Epithelial cell of proximal tubule (primary cell): ENCODE measurements at regions not wholly inside any gene's neighbourhood (a gene's known extent, or its start where the extent isn't known, plus 50 kb on each side); places are given as distances from the start of the nearest gene placed in this dataset.

Source experiments
- DNase-seq: peaks from one replicate; pipeline ENCODE4 v3.0.0-alpha.2; 2011; ENCODE audit warnings: low read depth
- H3K4me3 ChIP-seq: 2 replicates; pipeline ENCODE4 v1.5.1; 2011; ENCODE audit warnings: low read depth, mild to moderate bottlenecking, low read length
- TF ChIP-seq, protein P1 (sequence below): conservative IDR thresholded peaks from 2 replicates; pipeline ENCODE4 v1.5.1; 2012; ENCODE audit warnings: low read depth, mild to moderate bottlenecking, low read length

DNA sequence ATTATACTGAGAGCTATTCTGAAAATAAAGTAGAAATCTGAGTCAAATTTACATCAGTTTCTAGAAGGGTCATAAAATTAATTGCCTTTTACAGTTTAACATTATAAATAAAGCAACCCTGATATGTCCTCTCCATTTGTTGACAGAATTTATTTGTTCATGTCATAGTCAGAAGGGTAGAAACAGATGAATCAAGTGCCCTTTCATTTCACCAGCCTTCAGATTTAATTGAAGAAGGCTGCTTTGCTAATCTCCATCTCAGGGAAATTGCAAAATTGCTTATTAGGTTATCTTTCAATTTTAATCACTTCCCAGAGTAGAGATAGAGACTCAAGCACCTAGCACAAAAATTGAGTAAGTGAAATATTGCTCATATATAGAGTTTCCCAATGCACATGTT lies 76.8 kb downstream of the ATXN7L3B start:
- TF ChIP-seq, protein P1, sequence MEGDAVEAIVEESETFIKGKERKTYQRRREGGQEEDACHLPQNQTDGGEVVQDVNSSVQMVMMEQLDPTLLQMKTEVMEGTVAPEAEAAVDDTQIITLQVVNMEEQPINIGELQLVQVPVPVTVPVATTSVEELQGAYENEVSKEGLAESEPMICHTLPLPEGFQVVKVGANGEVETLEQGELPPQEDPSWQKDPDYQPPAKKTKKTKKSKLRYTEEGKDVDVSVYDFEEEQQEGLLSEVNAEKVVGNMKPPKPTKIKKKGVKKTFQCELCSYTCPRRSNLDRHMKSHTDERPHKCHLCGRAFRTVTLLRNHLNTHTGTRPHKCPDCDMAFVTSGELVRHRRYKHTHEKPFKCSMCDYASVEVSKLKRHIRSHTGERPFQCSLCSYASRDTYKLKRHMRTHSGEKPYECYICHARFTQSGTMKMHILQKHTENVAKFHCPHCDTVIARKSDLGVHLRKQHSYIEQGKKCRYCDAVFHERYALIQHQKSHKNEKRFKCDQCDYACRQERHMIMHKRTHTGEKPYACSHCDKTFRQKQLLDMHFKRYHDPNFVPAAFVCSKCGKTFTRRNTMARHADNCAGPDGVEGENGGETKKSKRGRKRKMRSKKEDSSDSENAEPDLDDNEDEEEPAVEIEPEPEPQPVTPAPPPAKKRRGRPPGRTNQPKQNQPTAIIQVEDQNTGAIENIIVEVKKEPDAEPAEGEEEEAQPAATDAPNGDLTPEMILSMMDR, result no peak
- no peak overlapping the region for H3K4me3 ChIP-seq
- DNase-seq, result no peak

DNA sequence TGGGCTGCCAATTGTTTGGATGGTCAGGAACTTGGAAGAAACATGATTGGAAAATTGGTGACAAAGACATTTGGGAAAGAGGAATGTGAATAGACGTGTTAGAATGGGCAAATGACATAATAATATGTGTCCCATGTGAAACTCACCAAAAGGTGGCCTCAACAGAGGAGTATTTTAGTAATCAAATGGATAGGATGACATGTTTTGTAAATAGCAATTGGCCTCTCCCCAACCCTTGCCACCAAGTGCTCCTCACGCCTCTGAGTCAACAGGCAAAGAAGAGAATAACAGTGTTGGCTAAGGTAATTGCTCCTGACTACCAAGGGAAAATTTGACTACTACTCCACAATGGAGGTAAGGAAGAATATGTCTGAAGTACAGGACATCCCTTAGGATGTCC lies 81.4 kb downstream of the ATXN7L3B start:
- no peak for DNase-seq
- TF ChIP-seq, protein P1, result no peak

DNA sequence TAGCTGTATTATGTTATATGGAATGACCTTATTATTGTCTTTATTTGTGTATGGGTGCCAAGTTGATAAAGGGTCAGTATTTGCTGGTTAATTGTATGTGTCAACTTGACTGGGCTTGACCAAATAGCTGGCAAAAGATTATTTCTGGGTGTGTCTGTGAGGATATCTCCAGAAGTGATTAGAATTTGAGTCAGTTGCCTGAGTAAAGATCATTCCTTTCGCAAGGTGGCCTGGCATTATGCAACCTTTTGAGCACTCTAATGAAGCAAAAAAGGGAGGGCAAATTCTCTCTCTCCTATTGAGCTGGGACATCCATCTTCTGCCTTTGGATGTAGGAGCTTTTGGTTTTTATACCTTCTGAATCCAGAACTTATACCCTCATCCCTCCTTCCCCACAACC lies 82.2 kb downstream of the ATXN7L3B start:
- DNase-seq, result no peak
- TF ChIP-seq, protein P1, result no peak
- no peak overlapping the region for H3K4me3 ChIP-seq

More for the DNA sequence above, 81.4 kb downstream of the ATXN7L3B start:
- H3K4me3 ChIP-seq, result no peak overlapping the region

DNA sequence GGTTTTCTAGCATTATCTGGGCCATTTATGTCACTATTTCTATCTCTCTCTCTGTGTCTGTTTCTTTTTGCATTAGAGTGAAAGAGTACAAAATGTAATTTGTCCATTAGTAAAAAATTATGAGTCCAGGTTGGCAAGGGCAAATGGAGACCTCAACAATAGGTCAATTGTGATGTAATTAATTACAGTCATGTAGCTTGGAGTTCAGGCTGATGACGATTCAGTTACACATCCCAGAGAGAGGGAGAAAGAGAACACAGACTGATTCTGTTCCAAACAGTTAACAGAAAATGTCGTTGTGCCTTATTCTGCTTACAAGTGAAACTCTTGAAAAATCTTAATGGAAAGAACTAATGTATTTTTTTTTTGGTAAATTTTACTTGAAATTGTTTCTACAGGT lies 83.3 kb downstream of the ATXN7L3B start:
- TF ChIP-seq, protein P1, result no peak

DNA sequence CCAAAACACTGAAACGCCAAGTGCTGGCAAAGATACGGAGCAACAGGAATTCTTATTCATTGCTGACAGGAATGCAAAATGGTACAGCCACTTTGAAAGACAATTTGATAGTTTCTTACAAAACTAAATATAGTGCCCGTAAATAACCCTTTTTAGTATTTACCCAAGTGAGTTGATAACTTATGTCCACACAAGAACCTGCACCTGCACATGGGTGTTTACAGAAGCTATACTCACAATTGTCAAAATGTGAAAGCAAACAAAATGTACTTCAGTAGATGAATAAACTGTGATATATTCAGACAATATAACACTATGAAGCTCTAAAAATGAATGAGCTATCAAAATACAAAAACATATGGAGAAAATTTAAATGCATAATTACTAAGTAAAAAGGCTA lies 86.6 kb downstream of the ATXN7L3B start:
- TF ChIP-seq, protein P1, result no peak
- H3K4me3 ChIP-seq, result no peak overlapping the region
- DNase-seq, result no peak

More for the DNA sequence above, 83.3 kb downstream of the ATXN7L3B start:
- no peak overlapping the region for H3K4me3 ChIP-seq
- no peak for DNase-seq

DNA sequence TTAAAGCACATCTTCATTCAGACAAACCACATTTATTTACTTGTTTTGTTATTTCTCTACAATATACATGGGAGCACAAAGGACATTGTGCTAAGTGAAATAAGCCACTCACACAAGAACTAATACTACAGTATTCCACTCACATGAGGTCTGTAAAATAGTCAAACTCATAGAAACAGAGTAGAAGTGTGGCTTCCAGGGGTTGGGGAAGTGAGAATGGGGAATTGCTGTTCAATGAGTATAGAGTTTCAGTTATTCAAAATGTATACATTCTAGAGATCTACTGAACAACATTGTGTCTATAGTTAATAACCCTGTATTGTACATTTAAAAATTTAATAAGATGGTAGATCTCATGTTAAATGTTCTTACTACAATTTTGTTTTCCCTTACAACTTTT lies 88.8 kb downstream of the ATXN7L3B start:
- TF ChIP-seq, protein P1, result no peak
- no peak overlapping the region for H3K4me3 ChIP-seq
- no peak for DNase-seq

DNA sequence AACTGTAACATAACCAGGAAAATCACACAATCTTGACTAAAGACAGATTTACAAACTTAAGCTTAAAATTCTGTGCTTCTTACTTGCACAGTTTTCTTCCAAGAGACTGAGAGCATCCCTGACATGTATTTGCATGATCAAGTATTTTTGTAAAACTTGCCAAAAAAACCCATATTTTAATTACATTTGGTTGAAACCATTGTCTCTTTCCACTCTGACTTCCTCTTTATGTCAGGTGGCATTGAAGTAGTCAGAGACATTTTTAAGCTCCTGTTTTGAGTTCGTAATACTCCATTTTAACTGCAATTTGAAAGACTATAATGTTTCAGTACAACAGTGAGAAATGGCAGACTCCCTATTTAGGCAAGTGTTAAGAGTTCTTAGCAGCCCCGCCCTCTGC lies 103.6 kb downstream of the ATXN7L3B start:
- TF ChIP-seq, protein P1, result no peak
- DNase-seq, result no peak
- H3K4me3 ChIP-seq, result no peak overlapping the region
